ENCODE measurements at regions not wholly inside any gene's neighbourhood (a gene's known extent, or its start where the extent isn't known, plus 50 kb on each side); places are given as distances from the start of the nearest gene placed in this dataset.

DNA sequence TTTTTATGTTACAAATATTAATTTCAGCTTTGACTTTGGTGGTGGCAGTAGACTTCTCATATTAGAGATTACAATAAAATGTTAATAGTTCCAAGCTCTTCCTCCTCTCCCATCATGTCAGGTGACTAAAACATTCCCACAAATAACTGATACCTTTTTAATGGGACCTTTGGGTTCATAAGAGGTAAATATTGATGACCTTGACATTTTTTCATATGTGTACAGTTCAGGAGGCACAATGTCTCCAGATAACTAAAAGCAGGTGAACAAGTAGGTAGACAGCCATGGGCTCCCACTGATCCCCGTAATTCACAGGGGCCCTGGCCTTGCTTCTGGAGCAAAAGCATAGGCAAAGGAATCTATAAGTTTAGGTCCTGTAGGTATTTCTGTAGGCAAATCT is 317.7 kb downstream of the SOX4 start:
- WGBS = 89% methylated on average over 1 of the region's 1 CpG
- Histone ChIP-seq H3K36me3 (ENCODE audit: control insufficient read depth in 4 of 4, insufficient read depth in 3 of 4, low read depth in 1 of 4, low read length in 3 of 4) (no peaks in the 10 kb centered on the region), H3K9ac (ENCODE audit: low read depth in 1 of 2, low read length in 2 of 2) (no peak overlapping the region), H3K4me3 (ENCODE audit: low read depth in 1 of 3, low read length in 3 of 3) (no peak overlapping the region), H3K9me3 (ENCODE audit: control insufficient read depth in 4 of 4, low read length in 3 of 4) (no peaks in the 10 kb centered on the region), H3K27ac (ENCODE audit: low read depth in 1 of 2, low read length in 2 of 2) (no peak overlapping the region), H3K4me1 (ENCODE audit: control insufficient read depth in 4 of 4, insufficient read depth in 4 of 4, low read length in 3 of 4) (no peaks in the 10 kb centered on the region), H3K27me3 (ENCODE audit: control insufficient read depth in 4 of 4, insufficient read depth in 4 of 4, low read length in 3 of 4) (no peaks in the 10 kb centered on the region)
- DNase-seq (ENCODE audit: low spot score) = no peak
- TF ChIP-seq FOXA1 (IDR thresholded peaks at IDR 0.05) = no peak
- TF ChIP-seq FOXA2 (IDR thresholded peaks at IDR 0.05) = no peak

DNA sequence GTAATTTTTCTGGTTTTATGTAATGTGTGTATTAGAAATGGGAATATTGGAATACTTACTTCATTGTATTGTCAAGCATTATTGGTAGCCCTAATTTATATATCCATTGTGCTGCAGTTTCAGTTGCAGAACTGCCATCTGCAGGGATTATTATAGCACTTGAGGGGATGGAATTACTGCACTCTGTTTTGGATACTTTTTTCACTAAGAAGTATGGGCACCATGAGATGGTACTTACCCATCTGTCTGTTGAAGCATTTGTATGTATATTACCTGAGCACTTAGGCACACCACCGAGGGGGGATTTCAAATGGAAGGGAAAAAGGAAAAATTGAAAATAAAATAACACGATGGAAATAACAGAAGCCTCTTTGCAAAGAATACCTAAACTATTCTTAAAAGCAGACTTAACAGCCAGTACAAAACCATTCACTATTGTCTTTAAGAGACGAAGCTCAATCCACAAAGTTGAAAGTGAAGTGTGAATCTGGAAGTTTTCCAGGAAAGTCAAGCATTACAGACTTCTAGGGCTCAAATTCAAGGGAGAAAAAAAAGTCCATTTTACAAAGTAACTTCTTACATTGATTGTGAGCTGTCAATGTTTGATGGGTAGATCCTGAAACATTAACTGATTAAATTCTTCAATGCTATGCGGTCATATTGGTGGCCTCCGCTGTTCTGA is 318.7 kb downstream of the SOX4 start:
- Histone ChIP-seq H3K27ac (ENCODE audit: low read depth in 1 of 2, low read length in 2 of 2) (no peak overlapping the region), H3K4me1 (ENCODE audit: control insufficient read depth in 4 of 4, insufficient read depth in 4 of 4, low read length in 3 of 4) (peaks cover 0 to 1% (median 0%) of the 10 kb centered on the region in 4 donors), H3K27me3 (ENCODE audit: control insufficient read depth in 4 of 4, insufficient read depth in 4 of 4, low read length in 3 of 4) (no peaks in the 10 kb centered on the region), H3K4me3 (ENCODE audit: low read depth in 1 of 3, low read length in 3 of 3) (no peak overlapping the region), H3K36me3 (ENCODE audit: control insufficient read depth in 4 of 4, insufficient read depth in 3 of 4, low read depth in 1 of 4, low read length in 3 of 4) (no peaks in the 10 kb centered on the region), H3K9me3 (ENCODE audit: control insufficient read depth in 4 of 4, low read length in 3 of 4) (no peaks in the 10 kb centered on the region), H3K9ac (ENCODE audit: low read depth in 1 of 2, low read length in 2 of 2) (no peak overlapping the region)
- no peak for TF ChIP-seq JUND (IDR thresholded peaks at IDR 0.05)
- TF ChIP-seq TAF1 (conservative IDR thresholded peaks at IDR 0.05) = no peak
- TF ChIP-seq, protein P1, sequence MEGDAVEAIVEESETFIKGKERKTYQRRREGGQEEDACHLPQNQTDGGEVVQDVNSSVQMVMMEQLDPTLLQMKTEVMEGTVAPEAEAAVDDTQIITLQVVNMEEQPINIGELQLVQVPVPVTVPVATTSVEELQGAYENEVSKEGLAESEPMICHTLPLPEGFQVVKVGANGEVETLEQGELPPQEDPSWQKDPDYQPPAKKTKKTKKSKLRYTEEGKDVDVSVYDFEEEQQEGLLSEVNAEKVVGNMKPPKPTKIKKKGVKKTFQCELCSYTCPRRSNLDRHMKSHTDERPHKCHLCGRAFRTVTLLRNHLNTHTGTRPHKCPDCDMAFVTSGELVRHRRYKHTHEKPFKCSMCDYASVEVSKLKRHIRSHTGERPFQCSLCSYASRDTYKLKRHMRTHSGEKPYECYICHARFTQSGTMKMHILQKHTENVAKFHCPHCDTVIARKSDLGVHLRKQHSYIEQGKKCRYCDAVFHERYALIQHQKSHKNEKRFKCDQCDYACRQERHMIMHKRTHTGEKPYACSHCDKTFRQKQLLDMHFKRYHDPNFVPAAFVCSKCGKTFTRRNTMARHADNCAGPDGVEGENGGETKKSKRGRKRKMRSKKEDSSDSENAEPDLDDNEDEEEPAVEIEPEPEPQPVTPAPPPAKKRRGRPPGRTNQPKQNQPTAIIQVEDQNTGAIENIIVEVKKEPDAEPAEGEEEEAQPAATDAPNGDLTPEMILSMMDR (IDR thresholded peaks at IDR 0.05; ENCODE audit: low read depth, low read length, missing input control) = no peak
- TF ChIP-seq GABPA (IDR thresholded peaks at IDR 0.05 in 1 of 2, conservative IDR thresholded peaks at IDR 0.05 in 1 of 2) = no peak
- TF ChIP-seq RXRA (IDR thresholded peaks at IDR 0.05) = no peak
- no peak for TF ChIP-seq RAD21 (IDR thresholded peaks at IDR 0.05)
- TF ChIP-seq HNF4G (IDR thresholded peaks at IDR 0.05) = no peak
- TF ChIP-seq FOXA1 (IDR thresholded peaks at IDR 0.05) = no peak
- no peak for TF ChIP-seq FOXA2 (IDR thresholded peaks at IDR 0.05)
- TF ChIP-seq NR2F2 (IDR thresholded peaks at IDR 0.05) = no peak
- no peak for TF ChIP-seq ATF3 (IDR thresholded peaks at IDR 0.05)
- no peak for TF ChIP-seq MAX (IDR thresholded peaks at IDR 0.05)
- TF ChIP-seq, protein P2, sequence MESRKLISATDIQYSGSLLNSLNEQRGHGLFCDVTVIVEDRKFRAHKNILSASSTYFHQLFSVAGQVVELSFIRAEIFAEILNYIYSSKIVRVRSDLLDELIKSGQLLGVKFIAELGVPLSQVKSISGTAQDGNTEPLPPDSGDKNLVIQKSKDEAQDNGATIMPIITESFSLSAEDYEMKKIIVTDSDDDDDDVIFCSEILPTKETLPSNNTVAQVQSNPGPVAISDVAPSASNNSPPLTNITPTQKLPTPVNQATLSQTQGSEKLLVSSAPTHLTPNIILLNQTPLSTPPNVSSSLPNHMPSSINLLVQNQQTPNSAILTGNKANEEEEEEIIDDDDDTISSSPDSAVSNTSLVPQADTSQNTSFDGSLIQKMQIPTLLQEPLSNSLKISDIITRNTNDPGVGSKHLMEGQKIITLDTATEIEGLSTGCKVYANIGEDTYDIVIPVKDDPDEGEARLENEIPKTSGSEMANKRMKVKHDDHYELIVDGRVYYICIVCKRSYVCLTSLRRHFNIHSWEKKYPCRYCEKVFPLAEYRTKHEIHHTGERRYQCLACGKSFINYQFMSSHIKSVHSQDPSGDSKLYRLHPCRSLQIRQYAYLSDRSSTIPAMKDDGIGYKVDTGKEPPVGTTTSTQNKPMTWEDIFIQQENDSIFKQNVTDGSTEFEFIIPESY (IDR thresholded peaks at IDR 0.05) = no peak
- no peak for TF ChIP-seq EGR1 (IDR thresholded peaks at IDR 0.05; ENCODE audit: low read depth in 2 of 2)
- no peak for TF ChIP-seq YY1 (IDR thresholded peaks at IDR 0.05)
- TF ChIP-seq HNF4A (conservative IDR thresholded peaks at IDR 0.05) = no peak
- no peak for TF ChIP-seq SP1 (IDR thresholded peaks at IDR 0.05)
- TF ChIP-seq, protein P3, sequence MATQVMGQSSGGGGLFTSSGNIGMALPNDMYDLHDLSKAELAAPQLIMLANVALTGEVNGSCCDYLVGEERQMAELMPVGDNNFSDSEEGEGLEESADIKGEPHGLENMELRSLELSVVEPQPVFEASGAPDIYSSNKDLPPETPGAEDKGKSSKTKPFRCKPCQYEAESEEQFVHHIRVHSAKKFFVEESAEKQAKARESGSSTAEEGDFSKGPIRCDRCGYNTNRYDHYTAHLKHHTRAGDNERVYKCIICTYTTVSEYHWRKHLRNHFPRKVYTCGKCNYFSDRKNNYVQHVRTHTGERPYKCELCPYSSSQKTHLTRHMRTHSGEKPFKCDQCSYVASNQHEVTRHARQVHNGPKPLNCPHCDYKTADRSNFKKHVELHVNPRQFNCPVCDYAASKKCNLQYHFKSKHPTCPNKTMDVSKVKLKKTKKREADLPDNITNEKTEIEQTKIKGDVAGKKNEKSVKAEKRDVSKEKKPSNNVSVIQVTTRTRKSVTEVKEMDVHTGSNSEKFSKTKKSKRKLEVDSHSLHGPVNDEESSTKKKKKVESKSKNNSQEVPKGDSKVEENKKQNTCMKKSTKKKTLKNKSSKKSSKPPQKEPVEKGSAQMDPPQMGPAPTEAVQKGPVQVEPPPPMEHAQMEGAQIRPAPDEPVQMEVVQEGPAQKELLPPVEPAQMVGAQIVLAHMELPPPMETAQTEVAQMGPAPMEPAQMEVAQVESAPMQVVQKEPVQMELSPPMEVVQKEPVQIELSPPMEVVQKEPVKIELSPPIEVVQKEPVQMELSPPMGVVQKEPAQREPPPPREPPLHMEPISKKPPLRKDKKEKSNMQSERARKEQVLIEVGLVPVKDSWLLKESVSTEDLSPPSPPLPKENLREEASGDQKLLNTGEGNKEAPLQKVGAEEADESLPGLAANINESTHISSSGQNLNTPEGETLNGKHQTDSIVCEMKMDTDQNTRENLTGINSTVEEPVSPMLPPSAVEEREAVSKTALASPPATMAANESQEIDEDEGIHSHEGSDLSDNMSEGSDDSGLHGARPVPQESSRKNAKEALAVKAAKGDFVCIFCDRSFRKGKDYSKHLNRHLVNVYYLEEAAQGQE (IDR thresholded peaks at IDR 0.05) = no peak
- DNase-seq (ENCODE audit: low spot score) = no peak
- WGBS = 84% methylated on average over 5 of the region's 5 CpGs
